GM19043 (cell line): ENCODE measurements at regions not wholly inside any gene's neighbourhood (a gene's known extent, or its start where the extent isn't known, plus 50 kb on each side); places are given as distances from the start of the nearest gene placed in this dataset.

Experiments used
- ATAC-seq: cut with Tn5 transposase; IDR thresholded peaks from one replicate; pipeline ENCODE4 v1.9.1; 2021; ENCODE audit warnings: low read depth; ENCODE audit not compliant: unreplicated experiment

DNA sequence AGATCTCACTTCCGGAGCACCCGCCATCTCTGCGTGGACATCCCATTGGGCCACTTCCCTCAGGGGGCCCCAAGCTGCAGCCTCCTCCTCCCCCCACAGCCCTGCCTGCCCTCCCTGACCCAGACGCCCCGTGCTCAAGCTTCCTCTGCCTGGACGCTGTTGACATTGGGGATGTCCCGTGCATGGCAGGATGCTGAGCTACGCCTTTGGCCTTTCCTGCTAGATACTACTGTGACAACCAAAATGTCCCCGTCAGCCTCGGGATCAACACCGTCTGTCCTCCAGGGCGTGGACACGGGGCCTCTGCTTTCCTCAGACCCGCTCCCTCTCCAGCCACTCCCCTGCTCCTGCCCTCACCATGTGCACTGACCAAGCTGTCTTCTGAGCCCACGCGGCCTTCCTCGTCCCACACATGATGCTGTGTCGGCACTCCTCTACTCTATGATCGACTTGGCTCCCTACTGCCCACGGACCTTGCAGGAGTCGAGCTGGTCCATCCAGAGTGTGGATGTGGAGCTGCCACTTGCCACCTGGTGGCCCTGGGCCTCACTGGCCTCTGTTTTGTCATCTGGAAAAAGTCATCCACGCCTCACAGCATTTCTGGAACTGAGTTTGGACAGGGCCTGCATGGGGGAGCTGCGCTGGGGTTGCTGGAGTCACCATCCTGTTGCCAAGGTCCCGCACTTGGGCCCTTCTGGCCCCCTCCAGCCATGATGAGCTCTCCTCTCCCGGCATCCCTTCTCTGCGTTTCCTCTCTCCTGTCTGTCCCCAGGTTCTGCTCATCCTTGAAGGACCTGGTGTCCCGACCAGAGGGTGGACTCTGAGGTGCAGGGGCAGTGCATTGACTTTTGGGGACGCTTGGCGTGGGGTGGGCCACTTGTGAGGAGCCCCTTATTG, 221.7 kb upstream of the CIBAR2 start:
- ATAC-seq: no peak

DNA sequence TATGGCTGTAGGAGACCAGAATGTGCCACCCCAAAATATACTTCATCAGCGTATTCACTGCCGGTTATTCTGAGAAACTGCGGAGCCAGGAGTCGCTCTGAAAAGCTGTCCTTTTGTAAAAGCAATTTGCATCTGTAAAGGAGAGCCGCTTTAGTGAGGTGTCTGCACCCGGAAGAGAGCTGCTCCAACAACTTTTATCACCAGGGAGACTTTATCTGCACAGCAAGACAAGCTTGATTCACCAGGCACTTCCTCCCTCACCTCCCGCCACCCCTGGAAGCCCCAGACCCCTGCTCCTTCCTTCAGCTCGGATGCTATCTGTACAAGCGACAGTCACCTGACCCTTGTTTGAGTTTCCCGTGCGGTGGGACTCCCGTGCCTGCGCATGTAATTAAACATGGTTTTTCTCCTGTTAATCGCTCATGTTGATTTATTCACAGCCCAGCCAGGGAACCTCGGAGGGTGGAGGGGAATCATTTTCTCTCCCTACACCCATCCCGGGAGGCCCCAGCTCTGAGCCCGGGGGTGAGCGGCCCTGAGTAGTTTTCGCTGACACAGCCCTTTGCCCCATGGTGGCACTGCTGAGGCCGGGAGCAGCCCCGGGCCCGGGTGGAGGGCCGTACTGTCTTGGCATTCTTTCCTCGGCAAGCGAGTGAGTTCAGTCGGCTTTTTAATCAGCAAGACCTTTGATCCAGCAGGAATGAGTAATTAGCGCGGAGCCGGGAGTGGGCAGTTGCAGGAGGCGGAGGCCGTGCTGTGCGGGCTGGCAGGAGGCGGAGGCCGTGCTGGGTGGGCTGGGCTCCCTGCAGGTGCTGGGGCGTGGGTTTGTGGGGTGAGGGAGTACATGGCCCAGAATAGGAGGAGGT, 222.7 kb upstream of the CIBAR2 start:
- ATAC-seq: no peak

DNA sequence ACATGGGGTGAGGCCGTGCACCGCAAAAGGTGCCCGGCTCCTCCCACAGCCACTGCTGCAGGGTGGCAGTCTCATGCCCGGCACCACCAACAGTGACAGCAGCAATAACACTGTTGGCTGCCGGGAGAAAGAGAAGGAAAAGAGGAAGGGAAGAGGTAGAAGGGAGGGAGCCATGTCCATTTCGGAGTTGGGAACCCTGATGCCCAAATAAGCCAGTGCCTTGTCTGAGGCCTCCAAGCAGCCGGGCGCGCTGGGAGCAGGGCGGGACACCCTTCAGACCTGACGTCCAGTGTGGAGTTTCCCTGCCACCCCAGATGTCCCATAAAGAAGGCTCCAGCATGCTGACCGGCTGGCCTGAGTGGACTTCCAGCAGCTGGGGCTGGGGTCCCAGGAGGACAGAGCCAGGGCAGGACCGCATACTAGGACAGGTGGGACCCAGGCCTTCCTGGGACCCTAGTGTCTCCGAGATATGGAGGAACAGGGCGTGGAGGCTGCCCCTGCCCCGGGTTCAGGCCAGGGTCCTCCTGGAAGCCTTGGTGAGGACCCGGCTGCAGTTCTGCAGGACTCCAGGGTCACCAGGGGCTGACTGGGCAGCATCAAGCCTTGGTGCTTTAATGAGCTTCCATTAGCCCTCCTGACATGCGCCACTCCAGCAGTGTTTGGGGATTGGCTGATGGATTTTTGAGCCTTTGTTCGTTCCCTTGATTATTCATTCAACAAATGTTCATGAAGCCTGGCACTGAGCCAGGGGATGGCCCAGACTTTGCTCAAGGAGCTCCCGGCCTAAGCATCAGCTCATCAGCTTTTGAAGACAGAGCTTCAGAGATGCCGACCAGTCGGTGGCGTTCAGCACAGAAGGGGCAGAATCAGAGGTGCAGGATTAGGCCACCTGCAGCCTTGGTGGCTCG, 223.6 kb upstream of the CIBAR2 start:
- ATAC-seq: no peak

DNA sequence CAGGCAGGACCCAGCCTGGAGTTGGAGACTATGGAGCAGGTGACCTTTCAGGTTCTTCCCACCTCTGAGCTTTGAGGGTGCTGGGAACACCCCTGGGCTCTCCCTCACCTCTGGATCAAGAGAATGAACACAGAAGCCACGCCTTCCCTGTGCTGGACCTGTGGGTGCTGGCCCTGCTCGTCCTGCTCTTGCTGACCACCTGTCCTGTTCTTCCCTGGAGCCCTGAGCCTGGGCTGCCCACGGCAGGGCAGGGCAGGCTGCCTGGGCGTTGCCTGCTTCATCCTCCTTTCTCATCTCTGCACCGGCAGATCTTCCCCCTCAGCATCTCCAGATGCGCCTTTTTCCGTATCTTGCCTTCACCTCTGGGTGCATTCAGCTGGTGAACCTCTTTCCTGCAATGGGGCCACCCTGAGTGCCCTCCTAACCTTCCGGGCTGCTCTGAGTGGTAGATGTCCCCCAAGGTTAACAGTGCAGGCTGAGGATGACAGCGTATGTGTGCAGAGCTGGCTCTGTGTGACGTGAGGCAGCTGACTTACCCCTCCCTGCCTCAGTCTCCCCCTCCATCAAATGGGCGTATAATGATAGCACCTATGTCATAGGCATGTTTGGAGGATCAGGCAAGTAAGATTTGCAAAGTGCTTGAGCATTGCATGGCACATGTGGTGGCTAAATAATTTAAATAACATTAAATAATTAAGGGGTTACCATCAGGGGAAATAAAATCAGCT, 225.8 kb upstream of the CIBAR2 start:
- no peak for ATAC-seq

DNA sequence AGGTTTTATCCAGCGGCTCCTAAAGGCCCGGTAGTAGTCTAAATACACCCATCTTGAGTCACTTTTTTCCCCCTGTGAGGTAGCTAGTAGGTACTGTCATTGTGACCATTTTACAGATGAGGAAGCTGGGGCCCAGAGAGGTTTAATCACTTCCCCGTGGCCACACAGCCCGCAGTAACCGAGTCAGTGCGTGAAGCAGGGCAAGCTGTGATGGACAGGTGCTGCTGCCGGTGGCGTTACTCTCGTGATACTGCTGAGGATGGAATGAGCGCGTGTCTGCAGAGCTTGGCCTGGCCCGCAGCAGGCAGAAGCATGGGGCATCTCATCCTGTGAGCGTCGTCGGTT, 226.3 kb upstream of the CIBAR2 start:
- no peak for ATAC-seq

DNA sequence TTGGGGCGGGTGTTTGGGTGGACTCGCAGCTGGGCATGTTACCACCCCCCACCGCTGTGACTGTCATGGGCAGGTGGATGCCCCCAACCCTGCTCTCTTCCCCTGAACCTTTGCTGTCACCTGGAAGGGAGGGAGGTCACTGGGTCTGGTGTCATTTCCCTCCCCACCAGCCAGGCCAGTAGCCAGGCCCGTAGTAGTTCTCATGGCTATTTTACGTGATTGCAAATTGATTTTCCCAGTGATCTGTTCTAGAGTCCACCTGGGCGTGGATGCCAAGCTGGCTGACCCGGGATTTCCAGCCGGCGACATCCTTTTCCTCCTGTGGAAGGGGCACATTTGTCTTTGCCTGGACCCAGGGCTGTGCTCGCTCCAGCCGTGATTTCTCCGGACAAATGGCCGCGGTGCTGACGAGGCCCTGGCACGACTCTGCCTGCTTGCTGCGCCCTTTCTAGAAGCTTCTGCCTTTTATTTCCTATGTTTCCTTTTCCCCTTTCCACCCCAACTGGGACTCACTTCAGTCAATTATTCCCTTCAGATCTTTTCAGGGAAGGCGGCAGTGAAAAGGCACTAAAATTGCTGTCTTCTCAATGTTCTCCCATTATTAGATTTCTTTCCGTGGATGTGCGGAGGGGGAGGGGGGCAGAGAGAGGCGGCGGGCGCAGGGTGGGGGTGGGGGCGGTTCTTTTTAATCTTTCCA, 226.9 kb upstream of the CIBAR2 start:
- ATAC-seq: no peak

DNA sequence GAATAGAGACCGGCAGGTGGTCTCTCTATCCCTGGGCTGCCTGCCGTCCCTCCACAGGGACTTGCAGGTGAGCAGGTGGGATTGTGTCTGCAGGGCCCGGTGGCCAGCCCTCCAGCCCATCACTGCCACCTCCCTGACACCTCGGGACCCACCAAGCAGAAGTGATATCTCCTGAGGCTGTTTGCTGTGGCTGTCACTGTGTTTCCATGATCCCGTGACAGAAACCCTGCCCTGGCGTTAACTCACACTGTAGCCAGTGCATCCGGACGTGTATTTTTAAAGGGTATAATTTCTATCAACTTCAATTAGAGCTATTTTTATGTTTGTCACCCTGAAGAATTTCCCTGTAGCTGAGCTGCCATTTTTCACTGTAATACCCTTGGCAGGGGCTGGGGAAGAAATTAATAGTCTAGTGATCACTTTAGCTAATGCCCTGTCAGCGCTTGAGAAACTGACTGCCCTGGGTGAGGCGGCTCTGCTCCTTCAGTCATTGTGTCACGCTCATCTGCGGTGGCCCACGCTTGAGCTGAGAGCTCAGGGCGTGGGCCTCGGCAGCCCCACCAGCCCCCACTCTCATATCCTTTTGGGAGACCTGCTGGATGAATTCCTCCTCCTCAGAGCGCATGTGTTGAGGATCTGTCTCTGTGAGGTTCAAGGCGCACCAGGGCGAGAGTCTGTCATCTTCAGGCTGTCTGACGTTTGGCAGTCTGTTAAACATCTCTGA, 229.9 kb upstream of the CIBAR2 start:
- no peak for ATAC-seq

DNA sequence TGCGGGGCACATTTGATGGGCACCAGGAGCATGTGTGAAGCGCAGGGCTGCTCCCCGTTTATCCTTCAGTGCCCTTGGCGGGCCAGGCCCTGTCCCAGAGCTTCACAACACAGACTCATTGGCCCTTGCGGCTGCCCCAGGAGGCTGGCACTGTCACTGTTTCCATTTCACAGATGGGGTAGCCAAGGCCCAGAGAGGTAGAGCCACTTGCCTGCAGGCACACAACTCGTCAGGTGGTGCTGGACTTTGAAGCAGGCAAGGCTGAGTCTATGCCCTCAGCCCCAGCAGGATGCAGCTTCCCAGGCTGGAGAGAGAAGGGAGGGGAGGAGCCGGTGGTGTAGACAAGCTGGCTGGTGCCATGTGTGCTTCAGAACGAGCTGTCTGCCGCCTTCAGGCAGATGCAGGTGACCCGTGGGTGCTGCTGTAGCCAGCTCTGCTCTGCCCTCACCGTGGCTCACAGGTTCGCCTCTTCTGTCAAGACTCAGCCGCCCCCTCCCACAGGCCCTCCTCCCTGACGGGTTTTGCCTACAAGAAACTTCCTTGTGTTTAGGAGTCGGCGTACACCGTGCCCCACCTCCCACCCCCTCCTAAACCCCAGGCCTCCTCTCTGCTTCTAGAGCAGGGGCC, 232.3 kb upstream of the CIBAR2 start:
- ATAC-seq: no peak

DNA sequence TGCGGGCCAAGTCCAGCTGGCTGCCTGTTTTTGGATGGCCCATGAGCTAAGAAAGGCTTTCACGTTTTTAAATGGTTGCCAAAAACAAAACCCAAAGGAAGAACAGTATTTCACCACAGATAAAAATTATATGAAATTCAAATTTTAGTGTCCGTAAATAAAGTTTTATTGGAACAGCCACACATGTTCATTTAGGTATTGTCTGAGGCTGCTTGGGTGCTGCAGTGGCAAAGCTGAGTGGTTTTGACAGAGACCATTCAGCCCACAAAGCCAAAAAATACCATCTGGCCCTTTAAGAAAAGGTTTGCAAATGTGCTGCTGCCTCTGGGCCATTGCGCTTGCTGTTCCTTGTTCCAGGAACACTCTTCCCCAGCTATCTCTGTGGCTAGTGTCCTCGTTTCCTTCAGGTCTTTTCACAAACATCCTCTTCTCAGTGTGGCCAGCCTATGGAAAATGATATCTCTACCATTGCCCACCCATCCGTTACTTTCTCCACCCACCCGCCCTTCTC, 232.9 kb upstream of the CIBAR2 start:
- no peak for ATAC-seq

DNA sequence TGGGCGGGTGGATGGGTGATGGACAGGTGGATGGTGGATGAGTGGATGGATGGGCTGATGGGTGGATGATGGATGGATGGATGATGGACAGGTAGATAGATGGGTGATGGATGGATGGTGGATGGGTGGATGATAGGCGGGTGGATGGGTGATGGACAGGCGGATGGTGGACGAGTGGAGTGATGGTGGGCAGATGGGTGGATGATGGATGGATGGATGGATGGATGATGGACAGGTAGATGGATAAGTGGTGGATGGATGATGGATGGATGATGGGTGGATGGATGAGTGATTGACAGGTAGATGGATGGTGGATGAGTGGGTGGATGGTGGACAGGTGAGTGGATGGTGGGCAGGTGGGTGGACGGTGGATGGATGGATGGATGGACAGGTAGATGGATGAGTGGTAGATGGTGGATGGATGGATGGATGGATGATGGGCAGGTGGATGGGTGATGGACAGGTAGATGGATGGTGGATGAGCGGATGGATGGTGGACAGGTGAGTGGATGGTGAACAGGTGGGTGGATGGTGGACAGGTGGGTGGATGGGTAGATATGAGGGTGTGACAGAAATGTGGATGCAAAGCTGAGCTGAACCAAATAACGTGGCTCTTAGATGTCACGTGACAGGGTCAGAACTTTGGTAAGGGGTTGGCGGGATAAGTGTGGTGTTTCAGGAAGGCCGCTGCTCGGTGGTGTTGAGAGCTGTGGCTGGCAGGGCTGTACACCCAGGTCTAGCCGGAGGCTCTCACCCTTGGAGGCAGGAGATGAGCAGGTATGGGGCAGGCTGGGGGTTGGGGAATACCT, 234.3 kb upstream of the CIBAR2 start:
- ATAC-seq: no peak

DNA sequence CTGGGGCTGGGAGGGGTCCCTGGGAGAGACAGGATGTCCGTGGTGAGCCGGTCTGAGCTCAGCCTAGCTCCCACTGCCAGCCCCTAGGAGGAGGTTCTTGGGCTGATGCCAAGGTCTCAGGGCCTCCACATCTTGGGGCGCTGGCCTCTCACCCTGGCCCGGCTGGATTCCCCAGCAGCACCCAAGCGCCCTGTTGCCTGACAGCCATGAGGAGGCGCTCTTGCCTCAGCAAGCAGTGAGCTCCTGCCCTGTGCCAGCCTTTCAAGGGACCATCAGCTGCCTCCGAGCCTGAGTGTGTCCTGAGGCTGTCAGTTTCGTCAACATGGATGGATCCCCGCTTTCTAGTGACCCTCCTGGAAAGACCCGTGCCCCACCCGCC, 234.9 kb upstream of the CIBAR2 start:
- ATAC-seq: no peak

DNA sequence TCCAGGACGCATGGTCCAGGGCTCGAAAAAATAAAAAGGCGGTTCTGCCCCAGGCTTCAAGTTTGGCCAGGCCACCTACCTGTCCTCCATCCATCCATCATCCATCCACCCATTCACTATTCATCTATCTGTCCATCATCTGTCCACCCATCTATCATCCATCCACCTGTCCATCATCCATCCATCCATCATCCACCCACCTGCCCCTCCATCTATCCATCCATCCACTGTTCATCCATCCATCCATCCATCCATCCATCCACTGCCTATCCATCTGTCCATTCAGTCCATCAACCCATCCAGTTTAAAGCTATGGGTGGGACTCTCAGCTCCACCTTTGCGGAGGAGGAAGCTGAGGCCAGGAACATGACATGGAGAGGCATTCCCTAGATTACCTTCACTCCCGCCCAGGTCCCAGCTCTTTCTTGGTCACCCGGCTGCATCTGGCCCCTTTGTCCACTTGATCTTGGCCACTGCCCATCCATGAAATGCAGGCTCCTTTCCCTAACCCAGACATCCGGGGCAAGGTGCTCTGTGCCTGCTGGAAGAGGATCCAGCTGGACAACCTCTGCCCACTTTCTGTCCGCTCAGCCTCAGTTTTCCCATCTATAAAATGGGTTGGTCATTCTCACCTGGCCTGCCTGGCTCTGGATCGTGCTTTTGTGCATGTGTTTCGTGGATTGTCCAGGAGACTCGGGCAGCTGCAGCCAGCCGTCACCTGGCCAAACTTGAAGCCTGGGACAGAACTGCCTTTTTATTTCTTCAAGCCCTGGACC, 236.0 kb upstream of the CIBAR2 start:
- no peak for ATAC-seq

DNA sequence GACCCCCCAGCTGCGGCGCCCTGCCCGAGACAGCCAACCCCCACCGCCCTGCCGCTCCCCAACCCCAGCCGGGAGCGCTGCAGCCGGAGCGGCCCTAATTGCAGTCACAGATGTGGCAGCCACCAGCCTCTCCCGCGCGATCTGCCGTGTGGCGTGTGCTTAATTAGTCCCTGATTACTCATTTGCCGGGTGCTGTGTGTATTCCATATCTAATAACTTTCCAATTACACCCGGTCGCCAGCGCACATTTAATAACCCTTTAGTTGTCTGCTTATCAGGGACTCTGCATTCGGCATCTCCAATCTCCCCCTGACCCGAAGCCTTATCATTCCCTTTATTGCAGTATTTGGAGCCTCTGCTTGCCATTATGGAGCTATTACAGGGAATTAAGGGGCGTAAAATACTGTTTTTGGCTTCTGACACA, 236.7 kb upstream of the CIBAR2 start:
- ATAC-seq: no peak

DNA sequence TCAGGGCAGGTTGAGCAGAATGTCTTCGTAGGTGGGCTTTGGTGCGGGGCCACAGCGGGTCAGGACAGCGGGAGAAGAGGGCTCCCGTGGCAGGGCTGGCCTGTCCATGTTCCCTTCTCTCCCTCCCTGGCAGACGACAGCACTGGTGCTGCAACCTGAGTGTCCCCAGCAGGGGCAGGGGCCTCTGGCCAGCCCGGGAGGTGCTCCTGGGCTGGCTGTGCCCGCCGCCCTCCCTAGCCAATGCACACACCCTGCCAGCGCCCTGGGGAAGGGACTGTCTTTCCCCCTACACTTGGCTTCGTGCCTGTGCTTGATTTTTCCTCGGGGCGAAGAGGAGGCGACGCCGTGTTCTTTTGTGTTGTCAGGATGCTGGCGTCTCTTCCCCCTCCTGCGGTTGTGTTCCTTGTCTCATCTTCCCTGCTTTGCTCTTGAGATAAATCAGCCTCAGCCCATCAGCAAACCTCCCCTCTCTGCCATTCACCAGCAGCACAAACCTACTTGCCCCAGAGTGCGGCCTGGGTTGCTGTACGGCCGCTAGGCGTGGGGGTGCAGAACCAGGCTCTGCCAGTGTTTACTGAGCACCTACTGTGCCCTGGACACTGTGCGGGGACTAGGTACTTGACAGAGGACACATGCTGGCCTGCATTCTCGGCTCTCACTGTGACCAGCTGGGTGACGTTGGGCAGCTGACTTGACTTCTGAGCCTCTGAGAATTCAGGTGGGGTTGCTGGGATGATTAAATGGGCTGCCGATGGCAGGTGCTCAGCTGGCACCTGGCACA, 237.3 kb upstream of the CIBAR2 start:
- ATAC-seq: no peak

DNA sequence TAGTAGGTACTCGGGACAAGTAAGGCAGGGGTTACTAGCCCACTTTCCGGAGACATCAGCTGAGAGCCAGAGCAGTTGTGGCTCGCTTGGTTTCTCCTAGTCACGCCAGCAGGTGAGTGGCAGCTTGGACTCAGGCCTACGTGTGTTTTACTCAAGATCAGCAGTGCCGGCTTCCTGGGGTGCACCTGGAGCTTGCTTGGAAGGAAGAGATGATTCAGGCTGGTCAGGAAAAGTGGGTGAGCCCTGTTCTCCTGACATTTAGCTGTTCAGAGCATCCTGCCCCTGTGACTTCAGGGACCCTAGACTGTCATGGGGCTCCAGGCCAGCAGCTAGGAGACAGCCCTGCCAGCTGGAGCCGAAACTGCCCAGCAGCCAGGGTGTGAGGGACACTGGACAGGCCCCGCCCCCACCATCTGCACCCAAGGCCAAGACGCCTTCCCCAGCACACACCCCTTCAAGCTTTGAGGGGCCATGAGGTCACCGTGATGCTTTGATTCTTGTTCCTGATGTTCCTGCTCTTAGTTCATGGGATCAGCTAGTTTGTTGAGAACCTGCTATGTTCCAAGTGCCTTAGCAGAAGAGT, 238.0 kb upstream of the CIBAR2 start:
- ATAC-seq: no peak

DNA sequence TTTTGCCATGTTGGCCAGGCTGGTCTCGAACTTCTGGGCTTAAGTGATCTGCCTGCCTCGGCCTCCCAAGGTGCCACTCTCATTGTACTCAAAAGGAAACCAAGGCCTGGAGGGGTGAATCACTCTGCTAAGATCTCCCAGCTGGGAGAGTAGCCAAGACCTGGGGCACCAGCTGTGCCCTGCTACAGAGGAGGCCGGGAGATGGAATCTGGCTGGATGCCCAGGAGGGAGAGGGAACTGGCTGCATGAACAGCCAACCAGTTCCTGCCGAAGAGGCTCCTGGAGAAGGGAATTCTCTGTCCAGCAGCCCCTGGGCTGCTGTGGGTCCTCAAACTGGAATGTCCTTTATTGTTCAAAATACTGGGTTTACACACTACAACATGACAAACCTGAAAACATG, 238.7 kb upstream of the CIBAR2 start:
- ATAC-seq: no peak
